Hematopoietic multipotent progenitor cell treated with erythropoietin and hydrocortisone succinate and interleukin-3 and kit ligand, for 8 days (in vitro differentiated cells): ENCODE measurements at regions not wholly inside any gene's neighbourhood (a gene's known extent, or its start where the extent isn't known, plus 50 kb on each side); places are given as distances from the start of the nearest gene placed in this dataset.

Experiments
- DNase-seq: peaks from one replicate; pipeline ENCODE4 v3.0.0-alpha.2; 2015

DNA sequence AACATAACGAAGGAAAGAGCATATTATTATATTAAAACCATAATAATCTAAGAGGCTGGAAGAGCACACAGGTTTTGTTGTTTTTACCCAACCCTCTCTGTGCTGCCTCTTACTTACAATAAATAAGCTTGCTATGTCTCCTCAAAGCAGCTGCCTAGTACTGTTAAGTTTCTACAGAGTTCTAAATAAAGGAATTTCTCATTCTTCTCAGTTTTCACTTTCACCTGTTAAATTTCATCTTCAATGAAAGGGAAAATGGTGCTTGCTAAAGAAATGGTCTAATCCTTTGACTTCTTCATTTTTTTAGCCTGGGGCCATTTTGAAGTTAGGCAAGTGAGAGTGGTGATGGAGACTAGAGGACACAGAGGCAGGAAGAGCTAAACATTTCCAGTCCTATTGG is 396.1 kb downstream of the MAN2A1 start:
- DNase-seq = no peak

DNA sequence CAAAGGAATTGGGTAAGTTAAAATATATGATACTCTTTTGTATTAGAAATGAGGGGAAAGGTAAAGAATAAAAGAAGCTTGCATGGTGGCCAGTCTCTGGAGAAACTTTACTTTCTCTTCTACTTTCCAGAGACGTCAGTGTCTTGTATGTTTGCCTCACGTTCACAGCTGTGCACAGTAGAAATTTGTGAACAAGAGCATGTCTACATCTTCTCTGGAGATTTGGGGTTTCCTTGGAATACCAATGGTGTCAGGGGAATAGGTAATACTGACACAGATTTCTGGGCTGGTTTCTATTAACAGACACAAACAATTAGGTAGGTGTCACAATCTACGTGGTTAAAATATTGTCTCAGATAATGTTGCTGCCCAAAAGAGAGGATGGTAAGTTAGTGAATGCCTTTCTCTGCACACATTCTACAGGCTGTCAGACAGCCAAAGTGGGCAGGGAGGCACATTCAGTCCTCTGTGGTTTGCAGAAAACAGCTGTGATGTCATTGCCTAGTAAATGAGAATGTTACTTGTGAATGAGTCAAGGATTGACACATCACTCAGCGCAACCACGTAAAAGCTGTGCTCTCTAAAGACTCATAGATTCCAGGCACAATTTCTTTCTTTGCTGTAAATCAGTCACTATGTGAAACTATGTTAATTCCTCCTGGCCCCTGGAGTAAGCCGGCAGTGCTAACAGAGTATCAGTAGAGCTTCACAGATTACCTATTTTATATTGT is 397.1 kb downstream of the MAN2A1 start:
- no peak for DNase-seq

DNA sequence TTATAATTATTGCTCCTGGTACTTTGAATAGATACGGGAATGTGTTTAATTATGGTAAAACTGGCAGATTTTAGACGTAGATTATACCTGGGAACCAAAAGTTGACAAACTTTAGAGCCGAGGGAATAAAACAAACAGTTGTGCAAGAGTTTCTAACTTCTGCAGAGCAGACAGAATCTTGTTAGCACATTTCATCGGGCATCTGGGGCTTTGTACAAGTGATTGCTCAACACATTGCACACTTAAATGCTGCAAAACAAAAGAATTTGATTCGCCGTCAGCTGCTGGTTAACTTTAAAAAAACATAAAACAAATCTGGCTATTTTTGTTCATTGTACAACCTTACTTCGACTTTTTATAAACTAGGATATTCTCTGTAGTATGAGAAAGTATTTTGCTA is 398.1 kb downstream of the MAN2A1 start:
- DNase-seq = no peak

DNA sequence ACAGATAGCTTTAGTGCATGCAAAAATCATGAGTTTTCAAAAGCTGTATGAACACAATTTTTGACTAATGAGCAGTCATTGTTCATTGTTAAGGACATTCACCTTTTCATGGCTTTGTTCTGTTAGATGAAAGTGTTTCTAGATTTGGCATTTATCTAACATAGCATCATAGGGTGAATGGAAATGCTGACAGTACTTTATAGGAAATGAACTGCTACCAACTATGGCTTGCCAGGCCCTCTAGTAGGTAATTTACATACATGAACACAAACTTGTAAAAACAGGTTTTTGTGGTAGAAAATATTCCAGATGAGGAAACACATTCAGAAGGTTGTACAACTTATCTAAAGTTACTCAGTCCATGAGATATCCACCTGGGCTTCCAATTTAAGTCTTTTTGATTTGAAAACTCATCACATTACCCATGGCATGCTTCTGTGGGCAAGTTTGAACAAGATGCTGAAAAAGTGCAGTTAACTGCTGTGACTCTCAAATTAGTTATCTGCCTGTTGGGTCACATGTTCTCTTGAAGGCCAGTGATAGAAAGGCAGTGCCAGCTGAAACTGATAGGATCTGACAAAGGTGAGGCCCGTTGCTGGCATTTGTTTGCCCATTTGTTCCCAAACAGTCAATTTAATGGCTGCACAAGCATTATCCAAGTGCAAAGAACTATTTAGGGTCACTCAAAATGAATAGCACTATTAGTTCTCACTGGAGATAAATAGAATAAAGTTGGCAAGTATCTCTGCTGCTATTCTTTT is 399.1 kb downstream of the MAN2A1 start:
- no peak for DNase-seq

DNA sequence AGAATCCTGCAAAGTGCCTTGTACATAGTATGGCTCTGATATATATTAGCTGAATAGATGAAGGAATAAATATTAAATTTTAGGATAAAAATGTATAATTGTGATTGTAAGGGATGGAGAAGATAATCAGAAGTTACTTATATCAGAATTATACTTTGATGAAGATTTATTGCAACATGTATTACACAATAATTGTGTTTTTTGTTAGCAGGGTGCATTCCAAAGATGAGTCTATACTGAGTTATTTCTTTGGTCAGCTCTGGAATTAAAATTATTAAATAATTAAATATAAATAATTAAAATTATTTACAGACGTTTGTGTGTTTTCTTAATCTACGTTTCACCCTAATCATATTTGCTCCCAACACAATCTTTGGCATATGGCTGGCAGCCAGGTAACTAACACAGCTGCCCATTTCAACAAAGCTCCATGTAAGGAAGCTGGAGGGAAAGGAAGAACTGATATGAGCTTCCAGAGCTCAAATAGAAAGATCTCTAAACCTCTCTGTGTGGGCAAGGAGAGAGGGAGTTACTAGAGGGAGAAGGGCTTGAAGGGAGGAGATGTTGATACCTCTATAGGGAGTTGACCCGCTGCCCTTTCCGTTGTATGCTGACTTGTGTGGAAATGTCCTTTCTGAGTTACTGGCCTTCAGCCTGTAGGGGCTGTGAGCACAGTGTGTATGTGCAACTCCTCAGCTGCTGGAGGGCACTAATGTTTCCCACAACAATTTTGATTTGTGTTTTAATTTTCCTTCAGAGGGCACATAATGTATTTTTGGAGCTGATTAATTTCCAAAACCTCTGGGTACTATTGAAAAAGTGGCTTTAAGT is 403.4 kb downstream of the MAN2A1 start:
- no peak for DNase-seq

DNA sequence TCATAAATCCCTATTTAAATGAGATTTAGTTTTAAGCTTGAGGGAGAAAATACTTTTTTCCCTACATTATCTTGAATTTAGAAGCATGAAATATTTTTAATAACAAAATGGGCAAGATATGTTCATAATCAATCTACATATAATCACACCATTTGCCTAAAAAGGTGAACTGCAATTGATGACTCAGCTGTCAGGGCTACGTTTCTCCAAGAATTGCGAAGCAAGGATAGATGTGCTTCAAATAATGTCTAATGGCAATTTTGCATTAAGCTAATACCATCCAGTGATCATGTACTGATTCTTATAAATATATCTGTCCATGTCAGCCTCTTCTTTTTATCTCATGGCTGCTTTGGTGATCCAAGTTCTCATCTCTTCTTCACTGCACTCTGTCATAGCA is 404.4 kb downstream of the MAN2A1 start:
- DNase-seq = no peak

DNA sequence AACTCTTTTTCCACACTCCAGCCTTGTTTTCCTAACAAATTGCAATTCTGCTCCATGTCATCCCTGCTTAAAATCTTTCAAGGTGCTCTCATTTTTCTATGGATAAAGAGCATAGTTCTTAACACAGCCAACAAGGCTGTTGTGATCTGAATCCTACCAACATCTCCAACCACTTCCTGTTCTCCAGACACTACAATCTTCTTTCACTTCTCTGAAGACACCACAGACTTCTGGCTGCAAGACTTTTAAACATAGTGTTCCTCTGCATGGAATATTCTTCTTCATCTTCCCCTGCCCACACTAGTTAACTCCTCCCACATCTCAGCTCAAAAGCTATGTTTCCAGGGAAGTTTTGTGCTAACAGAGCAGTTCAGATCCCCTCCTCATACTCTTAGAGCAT is 404.8 kb downstream of the MAN2A1 start:
- DNase-seq = no peak

DNA sequence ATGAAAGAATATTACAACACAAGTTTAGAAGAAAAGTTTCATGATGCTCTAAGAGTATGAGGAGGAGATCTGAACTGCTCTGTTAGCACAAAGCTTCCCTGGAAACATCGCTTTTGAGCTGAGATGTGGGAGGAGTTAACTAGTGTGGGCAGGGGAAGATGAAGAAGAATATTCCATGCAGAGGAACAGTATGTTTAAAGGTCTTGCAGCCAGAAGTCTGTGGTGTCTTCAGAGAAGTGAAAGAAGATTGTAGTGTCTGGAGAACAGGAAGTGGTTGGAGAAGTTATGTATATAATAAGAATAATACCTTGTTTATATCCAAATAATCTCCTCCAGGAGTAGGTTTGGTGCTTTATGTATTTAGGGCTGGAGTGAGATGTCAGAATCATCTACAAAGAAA is 406.7 kb downstream of the MAN2A1 start:
- DNase-seq = no peak

DNA sequence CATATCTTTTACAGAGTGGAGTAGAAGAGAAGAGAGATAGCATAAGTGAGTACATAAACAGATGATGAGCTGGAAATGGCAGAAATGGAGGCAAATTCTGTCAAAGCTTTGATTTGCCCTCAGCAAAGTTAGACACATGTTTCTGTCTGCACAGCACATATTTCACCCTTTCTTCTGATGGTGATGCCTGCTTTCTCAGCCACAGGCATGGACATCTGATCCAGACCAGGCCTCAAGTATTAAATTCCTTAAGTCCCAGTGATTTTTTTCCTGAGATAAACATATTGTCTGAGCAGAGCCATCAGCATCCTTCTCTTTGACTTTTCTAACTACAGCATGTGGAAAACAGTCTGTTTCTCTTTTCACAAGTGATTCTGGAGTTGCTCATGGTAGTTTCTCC is 409.8 kb downstream of the MAN2A1 start:
- no peak for DNase-seq

DNA sequence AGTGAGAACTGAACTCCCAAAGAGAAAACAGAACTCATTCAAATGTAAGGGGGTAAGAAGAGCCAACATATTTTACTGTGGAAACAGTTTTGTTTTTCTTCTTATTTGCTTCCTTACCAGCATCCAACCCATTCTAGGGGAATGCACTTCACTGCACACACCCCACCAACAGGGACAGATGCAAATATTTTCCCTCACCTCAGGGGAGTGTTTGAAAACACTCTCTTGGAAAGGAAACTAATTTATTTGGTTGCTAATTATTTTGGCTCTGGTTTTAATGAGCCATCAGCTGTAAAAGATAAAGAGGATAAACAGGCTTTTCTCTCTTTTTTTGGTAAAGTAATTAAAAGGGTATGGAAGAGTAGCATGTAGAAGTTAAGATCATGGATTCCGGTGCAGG is 413.4 kb downstream of the MAN2A1 start:
- DNase-seq = no peak

DNA sequence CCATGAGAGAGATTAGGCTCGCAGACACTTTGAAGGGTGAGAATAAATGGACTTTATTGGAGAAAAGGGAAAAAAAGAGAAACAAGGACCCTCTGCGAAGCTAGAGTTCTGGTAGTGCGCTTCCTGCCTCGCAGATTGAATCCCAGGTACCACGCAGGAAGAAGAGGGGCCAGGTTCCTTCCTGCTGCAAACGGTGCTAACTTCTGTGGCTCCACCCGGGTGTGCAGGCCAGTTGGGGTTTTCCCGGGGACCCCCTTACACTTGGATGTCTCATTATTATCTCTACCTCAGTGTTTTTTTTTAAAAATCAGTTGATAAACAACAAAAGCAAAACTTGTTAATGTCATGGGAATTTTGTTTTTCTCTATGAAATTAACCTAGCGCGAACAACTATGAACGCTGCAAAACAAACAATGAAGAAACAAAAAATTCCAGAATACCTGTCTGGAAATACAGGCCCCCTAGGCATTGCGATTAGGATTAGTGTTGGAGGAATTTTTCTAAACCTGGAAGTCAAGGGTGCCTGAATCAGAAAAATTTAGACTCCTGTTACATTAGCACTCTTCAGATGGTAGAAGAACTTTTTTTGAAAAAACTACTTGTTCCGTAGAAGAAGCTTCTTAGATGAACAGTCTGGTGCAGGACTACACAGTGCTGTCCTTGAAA is 414.5 kb downstream of the MAN2A1 start:
- no peak for DNase-seq

DNA sequence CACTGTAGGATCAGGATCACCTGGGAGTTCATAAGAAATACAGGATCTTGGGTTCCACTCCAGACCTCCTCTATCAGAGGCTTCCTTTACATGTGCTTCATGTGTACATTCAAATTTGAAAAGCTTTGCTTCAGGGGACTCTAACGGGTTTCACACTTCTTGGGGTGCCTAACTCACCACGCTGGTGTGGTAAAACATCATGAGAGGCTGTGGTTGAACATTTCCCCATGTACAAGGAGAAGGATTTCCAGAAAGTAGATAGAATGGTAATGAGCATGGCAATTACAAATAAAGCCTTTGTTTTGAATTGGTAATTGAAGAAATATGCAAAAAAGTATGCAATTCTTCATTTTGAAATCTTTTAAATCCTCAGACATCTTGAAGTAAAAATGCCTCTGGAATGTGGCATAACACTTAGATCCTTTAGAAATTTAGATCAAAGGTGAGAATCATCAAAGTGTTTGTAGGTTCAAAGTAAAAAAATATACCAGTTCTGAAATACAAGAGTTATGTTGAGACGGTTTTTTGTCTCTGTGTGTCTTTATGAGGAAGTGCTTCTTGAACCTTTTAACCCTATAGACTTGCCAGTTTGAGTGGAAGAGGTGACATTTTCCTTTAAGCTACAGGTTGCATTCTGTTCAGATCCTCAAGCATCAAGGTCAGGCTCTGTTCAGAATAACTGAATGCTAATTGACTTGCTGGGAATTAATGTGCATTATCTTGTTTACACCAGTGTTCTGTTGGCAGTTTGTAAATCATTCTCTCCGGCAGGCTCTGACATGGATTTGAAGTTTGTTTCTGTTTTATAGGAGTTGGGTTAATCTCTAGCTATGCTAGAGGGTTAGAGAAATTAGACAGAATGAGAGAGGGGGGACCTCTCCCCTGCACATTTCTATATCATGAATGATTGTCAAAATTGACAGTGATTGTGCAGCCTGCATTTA is 415.3 kb downstream of the MAN2A1 start:
- DNase-seq = no peak

DNA sequence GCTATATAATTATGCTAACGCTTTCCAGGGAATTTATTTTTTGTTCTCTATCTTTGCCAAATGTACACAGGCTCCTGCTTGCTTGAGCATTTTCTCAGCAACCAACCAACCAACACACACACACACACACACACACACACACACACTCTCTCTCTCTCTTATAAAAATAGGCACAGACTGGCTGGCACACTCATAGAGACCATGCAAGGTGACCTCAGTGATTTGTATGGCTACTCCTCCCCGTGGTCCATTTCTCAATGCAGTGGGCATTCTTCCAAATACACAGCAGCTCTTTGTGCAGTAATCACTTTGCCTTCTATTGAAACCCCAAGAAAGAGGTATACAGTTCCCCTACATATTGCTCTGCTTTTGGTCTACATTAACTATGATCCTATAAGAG is 416.0 kb downstream of the MAN2A1 start:
- no peak for DNase-seq

DNA sequence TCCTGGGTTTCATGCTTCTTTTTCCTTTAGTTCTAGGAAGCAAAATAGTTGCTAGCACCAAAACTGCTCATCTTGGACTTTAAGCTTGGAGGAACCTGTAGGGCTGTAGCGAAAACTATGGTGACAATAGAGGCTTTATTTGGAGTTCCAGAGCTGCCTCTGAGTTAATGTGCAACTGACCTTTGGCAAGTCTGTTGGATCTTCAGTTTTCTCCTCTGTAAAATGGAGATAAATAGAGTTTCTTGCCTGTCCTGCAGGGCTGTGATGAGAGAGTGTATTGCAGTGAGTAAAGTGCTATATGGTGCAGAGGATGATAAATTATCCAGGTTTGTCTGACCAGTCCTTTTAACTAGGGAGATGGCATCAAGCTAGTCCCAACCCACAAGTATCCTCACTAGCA is 417.0 kb downstream of the MAN2A1 start:
- no peak for DNase-seq

DNA sequence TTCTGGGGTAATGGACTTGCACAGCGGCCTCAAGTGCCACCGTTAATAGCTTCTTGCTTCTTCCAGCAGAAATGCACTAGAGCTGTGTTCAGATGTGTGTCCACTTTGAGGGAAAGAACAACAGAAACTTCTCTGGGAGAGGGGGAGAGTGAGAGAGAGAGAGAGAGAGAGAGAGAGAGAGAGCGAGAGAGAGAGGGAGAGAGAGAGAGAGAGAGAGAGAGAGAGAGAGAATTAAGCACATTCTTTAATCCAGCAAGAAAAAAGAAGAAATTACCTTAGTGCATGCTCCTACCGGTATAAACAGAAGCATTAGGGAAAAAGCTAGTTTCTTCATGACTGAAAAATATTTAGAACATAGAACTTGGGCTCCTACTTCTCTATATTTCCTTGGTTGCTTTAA is 418.8 kb downstream of the MAN2A1 start:
- no peak for DNase-seq

DNA sequence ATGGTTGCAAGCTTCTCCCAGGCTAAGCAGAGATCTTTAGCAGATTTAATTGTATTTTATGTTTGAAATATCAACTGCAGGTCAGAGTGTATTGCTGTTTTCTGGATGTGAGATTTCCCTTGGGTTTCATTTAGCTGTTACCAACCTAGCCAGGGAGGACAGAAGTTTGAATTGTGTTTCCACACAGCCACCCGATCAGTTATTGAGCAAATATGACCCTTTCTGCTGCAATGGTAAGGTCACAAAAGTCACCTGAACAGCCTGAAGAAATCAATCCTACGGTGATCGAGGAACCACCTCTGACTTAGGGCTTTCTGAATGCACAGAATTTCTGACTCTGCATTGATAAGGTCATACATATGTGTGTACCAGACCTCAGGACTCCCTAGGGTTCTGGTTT is 419.9 kb downstream of the MAN2A1 start:
- no peak for DNase-seq

DNA sequence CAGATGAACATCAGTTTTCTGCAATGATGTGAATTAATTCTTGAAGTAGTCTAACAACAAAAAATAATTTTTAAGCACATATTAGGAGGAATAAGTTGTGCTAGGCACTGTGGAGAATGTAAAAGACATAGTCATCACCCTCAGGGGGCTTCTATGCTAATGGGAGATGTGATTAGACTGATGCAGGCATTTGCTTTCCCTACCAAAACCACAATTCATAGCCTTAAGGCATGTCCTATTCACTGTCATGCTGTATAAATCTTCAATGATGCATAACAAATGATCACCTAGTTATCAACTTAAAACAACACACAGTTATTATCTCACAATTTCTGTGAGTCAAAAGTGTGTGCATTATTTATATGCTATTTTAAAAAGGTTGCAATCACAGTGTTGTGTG is 422.6 kb downstream of the MAN2A1 start:
- DNase-seq = no peak

DNA sequence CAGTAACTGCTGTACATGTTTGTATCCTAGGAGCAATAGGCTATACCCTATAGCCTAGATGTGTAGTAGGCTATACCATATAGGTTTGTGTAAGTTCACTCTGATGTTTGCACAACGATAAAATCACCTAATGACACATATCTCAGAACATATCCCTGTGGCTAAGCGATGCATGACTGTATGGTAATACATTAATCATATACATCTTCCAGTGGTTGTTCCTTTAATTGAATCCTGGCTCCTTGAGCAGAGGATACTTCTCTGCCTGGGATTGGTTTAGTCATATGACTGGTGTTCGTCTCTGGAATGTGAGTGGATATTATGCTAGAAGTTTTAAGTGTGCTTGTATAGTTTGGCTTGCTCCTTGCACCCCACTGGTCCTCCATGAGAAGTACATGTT is 425.8 kb downstream of the MAN2A1 start:
- DNase-seq = no peak

DNA sequence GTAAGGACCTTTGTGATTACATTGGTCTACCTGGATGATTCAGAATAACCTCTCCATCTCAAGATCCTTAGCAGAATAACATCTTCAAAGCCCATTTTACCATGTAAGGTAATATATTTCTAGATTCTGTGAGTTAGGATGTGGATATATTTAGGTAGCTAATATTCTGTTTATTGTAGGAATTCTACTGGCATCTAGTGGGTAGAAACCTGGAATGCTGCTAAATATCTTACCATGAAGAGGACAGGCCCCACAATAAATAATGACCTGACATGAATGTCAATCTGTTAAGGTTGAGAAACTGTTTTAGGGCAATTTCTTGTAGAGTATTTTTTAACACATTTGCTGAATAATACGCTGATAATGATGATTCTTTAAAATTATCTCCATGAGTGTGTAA is 426.8 kb downstream of the MAN2A1 start:
- DNase-seq = no peak

DNA sequence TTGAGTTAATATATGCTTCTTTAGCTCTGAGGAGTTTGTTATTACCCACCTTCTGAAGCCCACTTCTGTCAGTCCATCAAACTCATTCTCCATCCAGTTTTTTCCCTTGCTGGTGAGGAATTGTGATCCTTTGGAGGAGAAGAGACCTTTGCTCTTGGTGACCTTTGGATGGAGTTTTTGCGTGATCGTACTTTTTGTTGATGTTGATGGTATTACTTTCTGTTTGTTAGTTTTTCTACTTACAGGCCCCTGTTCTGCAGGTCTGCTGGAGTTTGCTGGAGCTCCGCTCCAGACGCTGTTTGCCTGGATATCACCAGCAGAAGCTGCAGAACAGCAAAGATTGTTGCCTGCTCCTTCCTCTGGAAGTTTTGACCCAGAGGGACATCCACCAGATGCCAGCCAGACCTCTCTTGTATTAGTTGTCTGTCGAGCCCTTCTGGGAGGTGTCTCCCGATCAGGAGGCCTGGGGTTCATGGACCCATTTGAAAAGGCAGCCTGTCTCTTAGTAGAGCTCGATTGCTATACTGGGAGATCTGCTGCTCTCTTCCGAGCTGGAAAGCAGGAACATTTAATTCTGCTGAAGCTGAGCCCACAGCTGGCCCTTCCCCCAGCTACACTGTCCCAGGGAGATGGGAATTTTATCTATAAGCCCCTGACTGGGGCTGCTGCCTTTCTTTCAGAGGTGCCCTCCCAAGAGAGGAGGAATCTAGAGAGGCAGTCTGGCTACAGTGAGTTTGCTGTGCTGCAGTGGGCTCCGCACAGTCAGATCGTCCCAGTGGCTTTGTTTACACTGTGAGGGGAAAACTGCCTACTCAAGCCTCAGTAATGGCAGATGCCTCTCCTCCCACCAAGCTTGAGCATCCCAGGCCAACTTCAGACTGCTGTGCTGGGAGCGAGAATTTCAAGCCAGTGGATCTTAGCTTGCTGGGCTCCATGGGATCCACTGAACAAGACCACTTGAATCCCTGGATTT is 445.5 kb downstream of the MAN2A1 start:
- DNase-seq = no peak

DNA sequence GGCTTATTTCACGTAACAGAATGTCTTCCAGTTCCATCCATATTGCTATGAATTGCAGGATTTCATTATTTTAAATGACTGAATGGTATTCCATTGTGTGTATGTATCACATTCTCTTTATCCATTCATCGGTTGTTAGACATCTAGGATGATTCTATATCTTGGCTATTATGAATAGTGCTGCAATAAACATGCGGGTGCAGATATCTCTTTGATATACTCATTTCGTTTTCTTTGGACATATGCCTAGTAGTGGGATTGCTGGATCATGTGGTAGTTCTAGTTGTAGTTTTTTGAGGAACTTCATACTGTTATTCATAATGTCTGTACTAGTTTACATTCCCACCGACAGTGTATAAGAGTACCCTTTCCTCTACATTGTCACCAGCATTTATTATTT is 460.5 kb downstream of the MAN2A1 start:
- DNase-seq = no peak
